ENCODE measurements at regions not wholly inside any gene's neighbourhood (a gene's known extent, or its start where the extent isn't known, plus 50 kb on each side); places are given as distances from the start of the nearest gene placed in this dataset.

DNA sequence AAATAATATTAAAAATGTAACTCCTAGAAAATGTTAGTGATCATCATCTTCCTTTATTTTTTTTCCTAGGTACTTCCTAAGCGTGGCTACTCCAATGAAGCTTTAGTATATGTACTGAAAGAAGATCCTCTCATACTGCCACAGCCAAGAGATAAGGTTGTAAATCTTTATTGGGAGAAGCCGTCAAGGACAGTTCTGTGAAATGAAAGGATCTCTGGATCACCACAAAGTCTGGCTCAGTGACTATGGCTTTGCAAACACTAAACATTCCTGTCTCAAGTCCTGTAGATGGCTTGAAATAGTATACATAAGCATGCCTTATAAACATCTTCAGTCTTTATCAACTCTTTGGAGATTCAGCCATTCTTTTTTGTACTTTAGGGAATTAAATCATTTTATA lies 61.2 kb upstream of the DPH5 start:
- DNase-seq (ENCODE audit: low read depth), result no peak

DNA sequence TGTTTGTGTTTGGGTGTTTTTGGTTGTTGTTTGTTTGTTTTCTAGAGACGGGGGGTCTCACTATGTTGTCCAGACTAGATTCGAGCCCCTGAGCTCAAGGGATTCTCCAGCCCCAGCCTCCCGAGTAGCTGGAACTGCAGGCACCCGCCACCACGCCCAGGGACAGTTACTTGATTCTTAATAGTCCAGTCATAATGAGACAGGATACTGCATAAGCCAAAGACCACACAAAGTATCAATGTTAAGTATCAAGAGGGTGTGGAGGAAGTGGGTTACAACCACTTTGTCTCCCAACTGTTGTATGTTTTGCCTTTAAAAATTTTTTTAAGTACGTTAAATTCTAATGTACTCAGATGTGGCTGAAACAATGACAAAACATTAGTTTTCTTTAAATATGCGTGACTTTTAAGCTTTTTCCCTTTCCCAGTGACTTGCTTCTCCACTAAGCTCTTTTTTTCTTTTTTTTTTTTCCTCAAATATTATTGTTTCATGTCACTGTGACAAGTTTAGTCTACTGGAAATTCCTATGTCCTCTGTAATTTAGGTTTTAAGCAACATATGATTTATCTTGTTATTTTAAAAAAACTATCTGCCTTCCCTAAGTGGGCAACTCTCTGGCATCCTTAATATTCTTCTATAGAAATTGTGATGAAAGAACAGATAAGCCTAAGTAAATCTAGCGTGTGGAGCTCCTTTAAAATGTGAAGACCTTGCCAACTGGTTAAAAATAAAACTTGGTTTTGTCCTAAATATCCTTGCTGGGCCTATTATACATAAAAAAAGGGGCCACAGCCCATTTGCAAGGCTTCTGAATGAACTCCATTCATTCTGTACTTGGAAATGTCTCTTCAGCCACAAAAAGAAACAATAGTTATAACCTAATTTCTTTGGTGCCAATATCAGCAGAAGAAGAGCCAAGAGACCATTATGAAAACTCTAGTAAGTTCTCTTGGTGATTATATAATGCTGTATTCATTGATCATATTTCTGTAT lies 56.2 kb upstream of the DPH5 start:
- no peak for DNase-seq (ENCODE audit: low read depth)

DNA sequence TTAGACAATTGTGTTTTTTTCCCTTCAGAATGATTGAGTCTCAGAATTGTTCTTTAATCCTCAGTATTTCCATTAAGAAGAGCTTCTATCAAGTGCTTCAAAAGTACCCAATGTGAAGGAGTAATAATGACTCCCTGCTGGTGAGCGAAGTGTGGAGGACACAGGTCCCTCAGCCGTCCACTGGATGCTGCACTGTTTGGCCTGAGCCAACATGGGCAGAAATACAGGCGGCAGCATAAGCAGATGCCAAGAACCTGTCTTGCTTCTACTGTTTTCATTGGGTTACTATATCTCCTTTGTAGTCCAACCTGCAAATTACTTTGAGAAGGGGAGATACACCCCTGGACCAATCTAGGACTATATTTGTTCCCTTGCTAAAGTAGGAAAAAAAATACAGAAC lies 55.3 kb upstream of the DPH5 start:
- no peak for DNase-seq (ENCODE audit: low read depth)

DNA sequence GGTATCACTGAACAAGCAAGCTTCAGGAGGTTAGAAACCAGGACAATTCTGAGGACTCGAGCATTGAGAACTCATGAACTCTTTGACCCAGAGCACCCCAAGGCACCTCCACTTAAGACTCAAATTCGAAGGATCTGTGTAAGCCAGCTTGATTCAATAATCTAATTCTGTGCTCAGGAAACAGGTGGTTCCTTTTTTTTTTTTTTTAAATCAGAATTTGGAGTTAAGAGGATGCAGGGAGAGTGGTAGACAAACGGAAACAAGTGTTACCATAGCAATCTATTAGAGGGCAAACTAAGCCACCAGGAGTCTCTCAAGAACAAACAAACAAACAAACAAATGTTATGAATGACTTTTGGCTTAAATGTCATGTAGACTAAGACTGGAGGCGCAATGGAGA lies 53.8 kb upstream of the DPH5 start:
- DNase-seq (ENCODE audit: low read depth), result no peak

DNA sequence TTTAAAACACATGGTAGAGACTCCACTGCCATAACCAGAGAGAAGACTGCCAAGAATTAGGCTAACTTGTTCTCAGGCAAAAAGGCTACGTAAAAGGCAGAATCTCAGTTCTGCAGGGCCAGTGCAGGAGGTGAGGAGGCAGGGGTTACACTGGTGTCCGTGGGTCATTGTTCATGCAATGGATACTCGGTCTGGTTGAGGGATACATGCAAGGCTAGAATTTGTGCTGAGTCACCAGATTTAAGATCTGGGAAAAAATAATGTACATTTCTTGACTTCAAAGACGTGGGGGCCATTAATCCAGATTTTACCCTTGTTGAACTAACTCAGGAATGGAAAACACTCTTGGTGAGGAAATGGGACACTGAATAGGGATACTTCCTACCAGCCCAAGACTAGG lies 52.3 kb upstream of the DPH5 start:
- DNase-seq (ENCODE audit: low read depth), result no peak

DNA sequence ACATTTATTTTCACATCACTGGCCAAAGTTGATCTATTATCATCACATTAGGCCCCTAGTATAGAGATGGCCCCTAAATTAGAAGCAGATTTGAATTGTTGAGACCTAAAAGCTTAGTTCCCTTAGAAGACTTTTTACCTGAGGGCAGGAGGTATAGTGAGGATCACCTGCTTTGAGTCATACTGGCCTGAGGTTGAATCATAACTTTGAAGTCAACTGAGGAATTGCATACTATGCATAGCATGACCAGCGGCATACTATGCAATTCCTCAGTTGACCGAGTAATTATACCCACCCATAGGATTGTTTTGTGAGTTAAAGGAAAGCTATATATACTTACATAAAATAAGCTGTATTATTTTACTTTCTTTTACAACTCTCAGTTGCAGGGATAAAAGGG lies 50.3 kb upstream of the DPH5 start:
- no peak for DNase-seq (ENCODE audit: low read depth)

All from EH (cell line).